ENCODE measurements at regions not wholly inside any gene's neighbourhood (a gene's known extent, or its start where the extent isn't known, plus 50 kb on each side); places are given as distances from the start of the nearest gene placed in this dataset.

GRCh38 chr3:193016437-193016901, 98.8 kb upstream of the MB21D2 start:
- Histone ChIP-seq H3K4me1 (replicated peaks in 1 of 4; ENCODE audit: control insufficient read depth in 3 of 4, insufficient read depth in 4 of 4, low read length in 3 of 4) (peaks cover 0 to 6% (median 3%) of the 10 kb centered on the region in 4 experiments; a peak in 4 of 7 replicates), H2BK15ac (ENCODE audit: low read length) (no peak overlapping the region), H4K91ac (replicated peaks; ENCODE audit: insufficient read length, low read length) (no peak overlapping the region), H4K8ac (ENCODE audit: extremely low read depth, insufficient read depth, low read length) (no peak overlapping the region), H2BK5ac (ENCODE audit: low read depth, low read length) (peak overlapping the region; percentile 47; the same call in 1 of the 2 replicates), H2AFZ (ENCODE audit: low read length) (no peak overlapping the region), H3K56ac (replicated peaks; ENCODE audit: insufficient read length, low read depth, low read length) (no peak overlapping the region), H3K79me1 (ENCODE audit: low read depth, low read length) (no peaks in the 10 kb centered on the region), H3K4ac (replicated peaks; ENCODE audit: insufficient read length, low read depth, low read length) (no peak overlapping the region), H4K20me1 (replicated peaks in 1 of 2; ENCODE audit: control insufficient read depth in 1 of 2, insufficient read depth in 2 of 2, low read length in 2 of 2) (no peaks in the 10 kb centered on the region), H3K9me3 (ENCODE audit: insufficient read depth in 2 of 2, low read depth in 1 of 2, low read length in 1 of 2) (peaks cover 3% of the 10 kb centered on the region in 2 experiments; a peak in 2 of 4 replicates), H3K4me3 (ENCODE audit: extremely low read depth in 1 of 4, insufficient read depth in 2 of 4, low read depth in 3 of 4, low read length in 4 of 4) (peak overlapping the region in 1 of 4 experiments; percentile 30; a peak in 1 of 8 replicates), H3K27ac (ENCODE audit: low read depth, low read length) (no peak overlapping the region), H2AK5ac (ENCODE audit: low read depth, low read length) (no peak overlapping the region), H3K23me2 (ENCODE audit: low read depth, low read length) (no peaks in the 10 kb centered on the region), H3K4me2 (ENCODE audit: insufficient read depth in 1 of 2, low read depth in 2 of 2, low read length in 2 of 2) (peak overlapping the region; percentile 43 to 58; a peak in 3 of 4 replicates), H3K27me3 (replicated peaks in 1 of 4; ENCODE audit: control insufficient read depth in 3 of 4, extremely low read depth in 1 of 4, insufficient read depth in 3 of 4, low read length in 3 of 4) (no peaks in the 10 kb centered on the region), H3K18ac (ENCODE audit: extremely low read depth, low read length) (no peak overlapping the region), H3K23ac (ENCODE audit: insufficient read length) (no peak overlapping the region), H4K5ac (ENCODE audit: insufficient read length, low read depth, low read length) (no peak overlapping the region), H3K79me2 (ENCODE audit: control insufficient read depth in 1 of 2, insufficient read depth in 2 of 2, low read length in 2 of 2) (no peaks in the 10 kb centered on the region), H2BK120ac (replicated peaks; ENCODE audit: low read depth, low read length) (no peak overlapping the region), H2BK12ac (ENCODE audit: low read depth, low read length) (no peak overlapping the region), H3K14ac (ENCODE audit: insufficient read length) (no peak overlapping the region), H3K9ac (replicated peaks in 1 of 4; ENCODE audit: extremely low read depth in 1 of 4, low read depth in 3 of 4, low read length in 3 of 4) (no peak overlapping the region), H3K36me3 (ENCODE audit: control insufficient read depth in 2 of 4, insufficient read depth in 4 of 4, low read length in 3 of 4) (0 out of 8 replicates have a peak, but pooled peaks cover 0 to 2% (median 0%) of the 10 kb centered on the region in 4 experiments), H2BK20ac (ENCODE audit: low read length) (no peak overlapping the region; the same call in 1 of the 2 replicates)
- ChIA-PET POLR2A (ENCODE audit: partially characterized antibody) (interaction anchor here (0.6 to 1.2 kb wide), 2 partner anchors 9 to 197 kb away, joined by 3 read pairs; no protein-coding TSS in a partner anchor), CTCF (ENCODE audit: partially characterized antibody) (interaction anchor here (1.3 to 2.5 kb wide), 5 partner anchors 11 to 203 kb away, joined by 3 to 18 read pairs (median 4); no protein-coding TSS in a partner anchor)
- WGBS, 2 experiments (ENCODE audit: extremely low coverage in 1 of 2, insufficient coverage in 1 of 2, insufficient read length in 1 of 2, insufficient replicate concordance in 2 of 2, low coverage in 1 of 2, low lambda C conversion rate in 2 of 2, missing lambda C conversion rate in 1 of 2): 9% methylated on average over 7 of the region's 7 CpGs; no CpG with 5 or more reads in 1 of the 2 experiments
- DNase-seq (ENCODE audit: low read depth in 1 of 2, low spot score in 2 of 2) (peak in 1 of 2 experiments; percentile 54), FAIRE-seq (peak; percentile 87)
- TF ChIP-seq MAFK (IDR thresholded peaks at IDR 0.05; ENCODE audit: low read depth, low read length): no peak
- no peak for TF ChIP-seq CHD2 (IDR thresholded peaks at IDR 0.05; ENCODE audit: low read length)
- no peak for TF ChIP-seq BCL11A (IDR thresholded peaks at IDR 0.05; ENCODE audit: low read depth in 2 of 2, low read length in 2 of 2)
- TF ChIP-seq CTBP2 (IDR thresholded peaks at IDR 0.05; ENCODE audit: borderline replicate concordance, insufficient read depth, insufficient read length, low read length): no peak
- TF ChIP-seq ZNF274 (IDR thresholded peaks at IDR 0.05; ENCODE audit: borderline replicate concordance, extremely low read depth, low read length): no peak
- TF ChIP-seq GABPA (IDR thresholded peaks at IDR 0.05; ENCODE audit: borderline replicate concordance, insufficient read depth, low read length): no peak
- TF ChIP-seq E2F6 (IDR thresholded peaks at IDR 0.05): peak; percentile 68; the same call in 1 of the 2 replicates
- TF ChIP-seq, protein P1, sequence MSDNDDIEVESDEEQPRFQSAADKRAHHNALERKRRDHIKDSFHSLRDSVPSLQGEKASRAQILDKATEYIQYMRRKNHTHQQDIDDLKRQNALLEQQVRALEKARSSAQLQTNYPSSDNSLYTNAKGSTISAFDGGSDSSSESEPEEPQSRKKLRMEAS (IDR thresholded peaks at IDR 0.05): peak; percentile 92
- no peak for TF ChIP-seq CBX8 (IDR thresholded peaks at IDR 0.05; ENCODE audit: borderline replicate concordance, low read depth, low read length)
- TF ChIP-seq KDM4A (IDR thresholded peaks at IDR 0.05; ENCODE audit: low read depth, low read length, severe bottlenecking): no peak
- no peak for TF ChIP-seq RNF2 (IDR thresholded peaks at IDR 0.05; ENCODE audit: borderline replicate concordance, low read depth, low read length, missing control alignments, poor library complexity, severe bottlenecking)
